Breast epithelium (tissue), 4 donors: ENCODE measurements at regions not wholly inside any gene's neighbourhood (a gene's known extent, or its start where the extent isn't known, plus 50 kb on each side); places are given as distances from the start of the nearest gene placed in this dataset.

Experiments
- DNase-seq, 2 donors: peaks; one replicate each; pipeline ENCODE4 v3.0.0-alpha.2; 2019; ENCODE audit warnings: low spot score in 2 of 2
- H3K27ac ChIP-seq, 2 donors: fragments of 200-600 bp; sonication (generic) in 1 of 2; one replicate each; pipeline ENCODE4 v1.5.1; 2016 to 2019; ENCODE audit warnings: mild to moderate bottlenecking in 1 of 2
- H3K27me3 ChIP-seq, 2 donors: fragments of 200-600 bp; sonication (generic) in 1 of 2; one replicate each; pipeline versions ENCODE4 v1.5.1 to v1.6.0; 2017 to 2019; ENCODE audit warnings: control low read depth in 1 of 2, mild to moderate bottlenecking in 1 of 2
- H3K36me3 ChIP-seq: fragments of 200-600 bp; one replicate; pipeline ENCODE4 v1.5.1; 2019
- H3K4me1 ChIP-seq, 2 donors: fragments of 200-600 bp; sonication (generic); one replicate each; pipeline ENCODE4 v1.5.1; 2016 to 2019; ENCODE audit warnings: control low read depth in 1 of 2
- H3K4me3 ChIP-seq, 3 donors: fragments of 200-600 bp; sonication (generic); 1 replicate in 2 of 3; 2 replicates in 1 of 3; pipeline ENCODE4 v1.5.1; 2016 to 2019; ENCODE audit warnings: mild to moderate bottlenecking in 3 of 3, moderate library complexity in 2 of 3
- H3K9me3 ChIP-seq, 2 donors: fragments of 200-600 bp; sonication (generic) in 1 of 2; one replicate each; pipeline ENCODE4 v1.5.1; 2016 to 2019; ENCODE audit warnings: control low read depth in 1 of 2
- POLR2A ChIP-seq: fragments of 450-650 bp; IDR thresholded peaks from one replicate; pipeline ENCODE4 v1.6.1; 2016; ENCODE audit warnings: antibody characterized with exemption, mild to moderate bottlenecking, moderate library complexity
- POLR2AphosphoS5 ChIP-seq, 3 donors: sonication (generic); formaldehyde crosslinking; IDR thresholded peaks; one replicate each; pipeline ENCODE4 v1.6.1; 2017; ENCODE audit warnings: antibody characterized with exemption in 3 of 3
- intact Hi-C: fragments of 100-400 bp; cut with DNase I; formaldehyde crosslinking; loops from one replicate; pipeline ENCODE4 v1.15.1; 2023; ENCODE audit warnings: low total_unique reads
- TF ChIP-seq, protein P1 (sequence below), 3 donors: fragments of 450-650 bp; IDR thresholded peaks; one replicate each; pipeline ENCODE4 v1.5.1; 2016 to 2017; ENCODE audit warnings: antibody characterized with exemption in 3 of 3, mild to moderate bottlenecking in 3 of 3, moderate library complexity in 3 of 3

DNA sequence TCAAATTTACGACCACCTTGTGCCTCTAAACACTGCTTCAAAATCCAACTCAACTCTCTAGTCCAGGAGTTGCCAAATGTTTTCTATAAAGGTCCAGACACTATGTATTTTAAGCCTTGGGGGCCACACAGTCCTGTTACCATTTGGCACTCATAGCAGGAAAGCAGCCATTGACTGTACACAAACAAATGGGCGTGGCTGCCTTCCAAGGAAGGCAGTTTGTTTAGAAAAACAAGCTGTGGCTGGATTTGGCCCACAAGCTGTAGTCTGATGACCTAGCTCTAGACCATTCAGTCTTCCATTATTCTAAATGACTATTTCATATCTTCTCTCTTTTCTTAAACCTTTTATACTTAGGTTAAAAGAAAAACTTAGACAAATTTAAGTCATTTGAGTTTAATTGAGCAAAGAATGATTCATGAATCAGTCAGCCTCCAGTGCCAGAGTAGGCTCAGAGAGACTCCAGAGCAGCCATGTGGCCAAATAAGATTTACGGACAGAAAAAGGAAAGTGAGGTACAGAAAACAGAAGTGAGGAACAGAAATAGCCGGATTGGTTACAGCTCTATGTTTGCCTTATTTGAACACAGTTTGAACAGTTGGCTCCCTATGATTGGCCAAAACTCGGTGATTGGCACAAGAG is 825.8 kb upstream of the LCORL start:
- H3K27me3 ChIP-seq = no peaks in the 10 kb centered on the region
- no peak overlapping the region for H3K4me3 ChIP-seq
- H3K4me1 ChIP-seq = no peaks in the 10 kb centered on the region
- peaks cover 0 to 8% of the 10 kb centered on the region in 2 donors for H3K9me3 ChIP-seq
- no peak for DNase-seq
- H3K27ac ChIP-seq = no peak overlapping the region
- TF ChIP-seq POLR2AphosphoS5 (IDR thresholded peaks at IDR 0.05) = no peak
- TF ChIP-seq, protein P1, sequence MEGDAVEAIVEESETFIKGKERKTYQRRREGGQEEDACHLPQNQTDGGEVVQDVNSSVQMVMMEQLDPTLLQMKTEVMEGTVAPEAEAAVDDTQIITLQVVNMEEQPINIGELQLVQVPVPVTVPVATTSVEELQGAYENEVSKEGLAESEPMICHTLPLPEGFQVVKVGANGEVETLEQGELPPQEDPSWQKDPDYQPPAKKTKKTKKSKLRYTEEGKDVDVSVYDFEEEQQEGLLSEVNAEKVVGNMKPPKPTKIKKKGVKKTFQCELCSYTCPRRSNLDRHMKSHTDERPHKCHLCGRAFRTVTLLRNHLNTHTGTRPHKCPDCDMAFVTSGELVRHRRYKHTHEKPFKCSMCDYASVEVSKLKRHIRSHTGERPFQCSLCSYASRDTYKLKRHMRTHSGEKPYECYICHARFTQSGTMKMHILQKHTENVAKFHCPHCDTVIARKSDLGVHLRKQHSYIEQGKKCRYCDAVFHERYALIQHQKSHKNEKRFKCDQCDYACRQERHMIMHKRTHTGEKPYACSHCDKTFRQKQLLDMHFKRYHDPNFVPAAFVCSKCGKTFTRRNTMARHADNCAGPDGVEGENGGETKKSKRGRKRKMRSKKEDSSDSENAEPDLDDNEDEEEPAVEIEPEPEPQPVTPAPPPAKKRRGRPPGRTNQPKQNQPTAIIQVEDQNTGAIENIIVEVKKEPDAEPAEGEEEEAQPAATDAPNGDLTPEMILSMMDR (IDR thresholded peaks at IDR 0.05) = no peak
- no peaks in the 10 kb centered on the region for H3K36me3 ChIP-seq
- intact Hi-C loops = no loop called here

DNA sequence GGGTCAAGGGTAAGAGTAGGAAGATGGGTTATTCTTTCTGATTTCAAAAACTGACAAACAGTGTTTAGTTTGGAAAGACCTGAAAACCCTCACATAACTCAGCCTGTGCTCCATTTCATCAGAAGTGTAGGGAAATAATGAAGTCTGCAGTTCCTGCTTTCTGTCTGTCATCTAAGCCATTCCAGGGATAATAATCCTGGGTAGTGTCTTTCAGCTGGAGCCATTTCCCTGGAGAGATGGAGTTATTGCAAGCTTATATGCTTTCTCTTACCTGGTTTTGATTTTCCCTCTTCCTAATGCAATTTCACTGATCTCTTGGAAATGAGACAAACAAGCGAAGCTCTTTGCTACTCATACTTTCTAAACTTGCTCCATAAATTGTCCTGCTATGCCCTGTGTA is 824.8 kb upstream of the LCORL start:
- Histone ChIP-seq H3K27ac (no peak overlapping the region), H3K9me3 (peaks cover 0 to 10% of the 10 kb centered on the region in 2 donors), H3K27me3 (no peaks in the 10 kb centered on the region), H3K36me3 (no peaks in the 10 kb centered on the region), H3K4me3 (no peak overlapping the region), H3K4me1 (no peaks in the 10 kb centered on the region)
- intact Hi-C loops = no loop called here
- no peak for DNase-seq
- TF ChIP-seq POLR2AphosphoS5 (IDR thresholded peaks at IDR 0.05) (no peak), POLR2A (no peak)
- TF ChIP-seq, protein P1 (IDR thresholded peaks at IDR 0.05) = no peak

DNA sequence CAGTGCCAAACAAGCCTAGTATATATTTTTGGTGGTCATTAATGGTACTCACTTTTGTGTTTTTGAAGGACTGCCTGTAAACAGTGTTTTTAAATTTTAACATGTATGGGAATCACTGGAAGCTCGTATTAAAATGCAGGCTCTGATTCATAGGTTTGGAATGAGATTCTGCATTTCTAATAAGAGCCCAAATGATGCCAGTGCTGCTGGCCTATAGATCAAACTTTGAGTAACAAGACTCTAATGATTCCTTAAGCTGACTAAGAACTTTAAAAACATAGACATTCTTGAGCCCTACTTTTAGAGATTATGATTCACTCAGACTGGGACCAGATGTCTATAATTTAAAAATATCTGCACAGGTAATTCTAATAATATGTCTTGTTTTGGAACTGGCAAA is 823.2 kb upstream of the LCORL start:
- peaks cover 0 to 10% of the 10 kb centered on the region in 2 donors for H3K9me3 ChIP-seq
- no peak overlapping the region for H3K4me3 ChIP-seq
- H3K4me1 ChIP-seq = no peaks in the 10 kb centered on the region
- no peak for TF ChIP-seq POLR2A
- TF ChIP-seq, protein P1 (IDR thresholded peaks at IDR 0.05) = no peak
- no peak for TF ChIP-seq POLR2AphosphoS5 (IDR thresholded peaks at IDR 0.05)
- H3K36me3 ChIP-seq = no peaks in the 10 kb centered on the region
- no peak for DNase-seq
- intact Hi-C loops = loop anchor here (5.0 kb wide), 1 partner anchor 322 kb away; no protein-coding TSS in a partner anchor
- no peaks in the 10 kb centered on the region for H3K27me3 ChIP-seq
- no peak overlapping the region for H3K27ac ChIP-seq

DNA sequence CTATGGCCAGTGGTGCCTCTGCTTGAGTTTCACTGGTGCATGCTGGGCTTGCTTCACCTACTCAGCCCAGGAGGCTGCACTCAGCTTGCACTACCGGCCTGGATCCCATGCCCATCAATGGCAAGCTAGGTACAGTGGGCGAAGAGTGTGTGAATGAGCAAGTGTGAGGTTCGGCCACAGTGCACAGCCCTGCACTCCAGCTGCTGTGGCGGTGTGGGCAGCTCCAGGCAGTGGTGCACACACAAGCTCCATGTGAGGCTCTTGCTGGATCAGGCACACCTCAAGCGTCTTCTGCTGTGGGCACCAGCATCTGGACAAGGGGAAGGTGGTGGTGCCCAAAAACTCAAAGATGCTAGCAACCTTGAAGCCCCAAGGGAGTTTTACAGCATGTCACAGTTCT is 820.9 kb upstream of the LCORL start:
- no peaks in the 10 kb centered on the region for H3K36me3 ChIP-seq
- no peak overlapping the region for H3K4me3 ChIP-seq
- peaks cover 0 to 10% of the 10 kb centered on the region in 2 donors for H3K9me3 ChIP-seq
- H3K4me1 ChIP-seq = no peaks in the 10 kb centered on the region
- no peak for TF ChIP-seq POLR2AphosphoS5 (IDR thresholded peaks at IDR 0.05)
- TF ChIP-seq, protein P1 (IDR thresholded peaks at IDR 0.05) = no peak
- TF ChIP-seq POLR2A = no peak
- H3K27ac ChIP-seq = no peak overlapping the region
- DNase-seq = no peak
- intact Hi-C loops = loop anchor here (5.0 kb wide), 1 partner anchor 320 kb away; no protein-coding TSS in a partner anchor
- H3K27me3 ChIP-seq = no peaks in the 10 kb centered on the region

DNA sequence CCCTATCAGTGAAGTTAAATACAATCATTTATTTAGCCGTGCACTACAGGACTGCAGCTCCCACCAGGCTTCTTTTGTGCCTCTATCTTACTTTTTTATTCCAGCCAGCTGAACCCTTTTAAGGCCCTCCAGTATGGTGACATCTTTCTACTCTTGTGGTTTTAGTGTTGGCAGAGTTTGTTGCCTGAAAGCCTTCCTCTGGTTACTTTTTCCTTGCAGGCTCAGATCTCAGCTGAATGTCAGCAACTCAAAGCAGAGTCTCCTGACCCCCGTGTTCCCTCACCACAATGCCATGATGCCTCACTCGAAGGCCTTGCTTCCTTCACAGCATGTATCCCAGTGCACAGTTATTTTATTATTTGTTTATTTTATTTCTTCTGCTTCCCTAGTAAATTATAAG is 818.9 kb upstream of the LCORL start:
- Histone ChIP-seq H3K4me1 (no peaks in the 10 kb centered on the region), H3K9me3 (peaks cover 0 to 10% of the 10 kb centered on the region in 2 donors), H3K36me3 (no peaks in the 10 kb centered on the region), H3K27ac (no peak overlapping the region), H3K27me3 (no peaks in the 10 kb centered on the region), H3K4me3 (no peak overlapping the region)
- TF ChIP-seq, protein P1 (IDR thresholded peaks at IDR 0.05) = no peak
- TF ChIP-seq POLR2AphosphoS5 (IDR thresholded peaks at IDR 0.05) = no peak
- TF ChIP-seq POLR2A = no peak
- intact Hi-C loops = loop anchor here (5.0 kb wide), 1 partner anchor 318 kb away; no protein-coding TSS in a partner anchor
- no peak for DNase-seq
